Hypothalamus (tissue), 51 donors: ENCODE measurements at regions not wholly inside any gene's neighbourhood (a gene's known extent, or its start where the extent isn't known, plus 50 kb on each side); places are given as distances from the start of the nearest gene placed in this dataset.

Experiments
- DNase-seq, 51 donors: peaks; one replicate each; lab custom pipeline; 2025; lab: John Stamatoyannopoulos, UW

GRCh38 chr14:85387181-85387580 lies 142.8 kb upstream of the FLRT2 start:
- DNase-seq = no peak

GRCh38 chr14:85390236-85390635 lies 139.7 kb upstream of the FLRT2 start:
- DNase-seq = no peak

- DNase-seq = no peak
Observed at GRCh38 chr14:85391455-85391854, 138.5 kb upstream of the FLRT2 start.

- no peak for DNase-seq
Observed at GRCh38 chr14:85391892-85392291, 138.1 kb upstream of the FLRT2 start.

- DNase-seq = no peak
Observed at GRCh38 chr14:85399186-85399585, 130.8 kb upstream of the FLRT2 start.

- DNase-seq = no peak
Observed at GRCh38 chr14:85400678-85401077, 129.3 kb upstream of the FLRT2 start.

GRCh38 chr14:85401384-85401783 lies 128.6 kb upstream of the FLRT2 start:
- no peak for DNase-seq

GRCh38 chr14:85402569-85403162 lies 127.3 kb upstream of the FLRT2 start:
- DNase-seq = no peak

- DNase-seq = no peak
Observed at GRCh38 chr14:85409481-85410210, 120.3 kb upstream of the FLRT2 start.

- DNase-seq = no peak
Observed at GRCh38 chr14:85412756-85413155, 117.2 kb upstream of the FLRT2 start.

- DNase-seq = no peak
Observed at GRCh38 chr14:85413836-85414526, 116.0 kb upstream of the FLRT2 start.

- no peak for DNase-seq
Observed at GRCh38 chr14:85415015-85415712, 114.8 kb upstream of the FLRT2 start.

GRCh38 chr14:85416771-85417170 lies 113.2 kb upstream of the FLRT2 start:
- DNase-seq = no peak

- DNase-seq = no peak
Observed at GRCh38 chr14:85417396-85417795, 112.5 kb upstream of the FLRT2 start.

- no peak for DNase-seq
Observed at GRCh38 chr14:85418721-85419120, 111.2 kb upstream of the FLRT2 start.

GRCh38 chr14:85420278-85420677 lies 109.7 kb upstream of the FLRT2 start:
- DNase-seq = no peak

GRCh38 chr14:85420707-85421106 lies 109.2 kb upstream of the FLRT2 start:
- no peak for DNase-seq

GRCh38 chr14:85421186-85421877 lies 108.6 kb upstream of the FLRT2 start:
- DNase-seq = no peak

- no peak for DNase-seq
Observed at GRCh38 chr14:85423889-85424288, 106.1 kb upstream of the FLRT2 start.

GRCh38 chr14:85425507-85425906 lies 104.4 kb upstream of the FLRT2 start:
- DNase-seq = no peak
